ENCODE measurements at regions not wholly inside any gene's neighbourhood (a gene's known extent, or its start where the extent isn't known, plus 50 kb on each side); places are given as distances from the start of the nearest gene placed in this dataset.

GRCh38 chr5:157986431-157986990 is 127.6 kb upstream of the CLINT1 start:
- no peak overlapping the region for H3K27ac ChIP-seq
- H3K27me3 ChIP-seq, result no peaks in the 10 kb centered on the region
- H3K4me1 ChIP-seq (replicated peaks in 1 of 2), result no peaks in the 10 kb centered on the region
- H3K4me3 ChIP-seq, result no peak overlapping the region
- TF ChIP-seq CTCF (IDR thresholded peaks at IDR 0.05) (no peak), POLR2A (IDR thresholded peaks at IDR 0.05) (no peak)
- H3K9me3 ChIP-seq (replicated peaks in 1 of 3), result no peaks in the 10 kb centered on the region
- whole genome bisulfite sequencing, 4 donors, result 95 to 98% (median 96%) methylated on average over 19 to 29 of the region's 29 CpGs
- intact Hi-C loops (cut with DNase I), result no loop called here
- DNase-seq, result no peak
- no peaks in the 10 kb centered on the region for H3K36me3 ChIP-seq (replicated peaks in 1 of 2)

DNA sequence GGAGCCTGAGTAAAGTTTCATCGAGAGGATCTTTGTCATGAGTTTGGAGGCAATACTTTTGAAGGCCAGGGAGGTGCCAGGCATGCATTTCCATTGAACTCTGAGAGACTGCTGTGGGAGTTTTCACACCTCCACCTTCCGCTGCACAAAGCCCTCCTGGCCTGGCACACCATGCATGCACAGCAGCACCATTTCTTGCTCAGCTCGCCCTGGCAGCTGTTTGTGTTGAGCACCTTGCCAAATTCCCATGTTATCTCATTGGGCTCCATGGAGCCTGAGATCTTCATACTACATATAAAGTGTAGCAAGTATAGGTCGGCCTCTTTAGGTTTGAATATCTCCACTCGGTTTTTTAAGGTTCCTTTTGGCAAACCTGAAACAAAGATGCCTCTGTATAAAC is 125.7 kb upstream of the CLINT1 start:
- TF ChIP-seq POLR2A (IDR thresholded peaks at IDR 0.05), result no peak
- no peak for TF ChIP-seq CTCF (IDR thresholded peaks at IDR 0.05)
- H3K4me3 ChIP-seq, result no peak overlapping the region
- H3K27me3 ChIP-seq, result no peaks in the 10 kb centered on the region
- no peak overlapping the region for H3K27ac ChIP-seq
- H3K9me3 ChIP-seq (replicated peaks in 1 of 3), result no peaks in the 10 kb centered on the region
- WGBS, 4 donors, result 88 to 96% (median 93%) methylated on average over 5 of the region's 5 CpGs
- H3K4me1 ChIP-seq (replicated peaks in 1 of 2), result no peaks in the 10 kb centered on the region
- DNase-seq, result no peak
- intact Hi-C loops (cut with DNase I), result loop anchor here in 1 of 2 donors (5.0 kb wide), 1 partner anchor 83 kb away; no protein-coding TSS in a partner anchor
- H3K36me3 ChIP-seq (replicated peaks in 1 of 2), result no peaks in the 10 kb centered on the region

GRCh38 chr5:157983906-157984551 is 125.1 kb upstream of the CLINT1 start:
- no peaks in the 10 kb centered on the region for H3K9me3 ChIP-seq (replicated peaks in 1 of 3)
- no peak overlapping the region for H3K27ac ChIP-seq
- DNase-seq, result no peak
- H3K36me3 ChIP-seq (replicated peaks in 1 of 2), result no peaks in the 10 kb centered on the region
- no peak overlapping the region for H3K4me3 ChIP-seq
- 54 to 87% (median 71%) methylated on average over 3 of the region's 3 CpGs for WGBS, 4 donors
- intact Hi-C loops (cut with DNase I), result loop anchor here in 1 of 2 donors (5.0 kb wide), 1 partner anchor 83 kb away; no protein-coding TSS in a partner anchor
- H3K4me1 ChIP-seq (replicated peaks in 1 of 2), result no peaks in the 10 kb centered on the region
- H3K27me3 ChIP-seq, result no peaks in the 10 kb centered on the region
- TF ChIP-seq CTCF (IDR thresholded peaks at IDR 0.05) (no peak), POLR2A (IDR thresholded peaks at IDR 0.05) (no peak)

DNA sequence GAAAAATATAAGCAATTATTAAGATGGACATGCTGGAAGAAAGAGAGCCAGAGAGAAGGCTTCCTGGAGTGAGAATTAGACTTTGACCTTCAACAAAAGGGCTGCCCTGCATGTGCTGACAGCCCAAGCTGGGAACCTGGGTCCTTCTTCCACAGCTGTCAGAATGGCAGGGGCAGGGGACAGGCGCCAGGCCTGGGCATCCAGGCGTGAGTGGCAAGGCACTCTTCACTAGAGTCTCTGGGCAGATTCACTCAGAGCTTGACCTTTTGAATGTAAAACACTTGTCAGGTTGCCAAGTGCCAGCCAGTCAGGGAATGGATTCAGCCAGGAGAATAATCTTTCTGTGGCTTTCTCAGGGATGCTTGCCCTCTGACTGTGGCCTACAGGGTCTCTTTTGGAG is 119.1 kb upstream of the CLINT1 start:
- no peak overlapping the region for H3K4me3 ChIP-seq
- WGBS, 4 donors, result 41 to 75% (median 66%) methylated on average over 2 of the region's 2 CpGs
- intact Hi-C loops (cut with DNase I), result no loop called here
- TF ChIP-seq CTCF (IDR thresholded peaks at IDR 0.05) (no peak), POLR2A (IDR thresholded peaks at IDR 0.05) (no peak)
- no peak overlapping the region for H3K27ac ChIP-seq
- H3K4me1 ChIP-seq (replicated peaks in 1 of 2), result no peaks in the 10 kb centered on the region
- H3K27me3 ChIP-seq, result no peaks in the 10 kb centered on the region
- no peaks in the 10 kb centered on the region for H3K9me3 ChIP-seq (replicated peaks in 1 of 3)
- H3K36me3 ChIP-seq (replicated peaks in 1 of 2), result no peaks in the 10 kb centered on the region
- peak; percentile 30 to 55 (median 46) for DNase-seq

Measured in adrenal gland (tissue), 9 donors.